Activated CD8-positive, alpha-beta T cell treated with anti-CD3 and anti-CD28 coated beads for 36 hours (primary cell): ENCODE measurements at regions not wholly inside any gene's neighbourhood (a gene's known extent, or its start where the extent isn't known, plus 50 kb on each side); places are given as distances from the start of the nearest gene placed in this dataset.

Experiments
- ATAC-seq: fragments of 200-7000 bp; cut with Tn5 transposase; one replicate; pipeline ENCODE4 v1.10.0; 2021; ENCODE audit warnings: mild to moderate bottlenecking, moderate library complexity
- CTCF ChIA-PET: fragments of 350-600 bp; sonication (Branson Sonifier 250); formaldehyde crosslinking; loops from one replicate; lab custom pipeline; 2021; ENCODE audit warnings: antibody characterized with exemption; lab: Charles Lee
- POLR2A ChIA-PET: fragments of 350-600 bp; sonication (Branson Sonifier 250); formaldehyde crosslinking; loops from one replicate; lab custom pipeline; 2021; ENCODE audit warnings: antibody characterized with exemption; lab: Charles Lee
- DNase-seq: peaks from one replicate; pipeline ENCODE4 v3.0.0-alpha.2; 2020
- H3K27ac Mint-ChIP-seq: one replicate; pipeline ENCODE4 v1.8.0; 2021; ENCODE audit warnings: mild to moderate bottlenecking, mixed read lengths
- H3K27me3 Mint-ChIP-seq: one replicate; pipeline ENCODE4 v1.8.0; 2021; ENCODE audit warnings: mixed read lengths
- H3K36me3 Mint-ChIP-seq: one replicate; pipeline ENCODE4 v1.8.0; 2021; ENCODE audit warnings: low read depth, mixed read lengths
- H3K4me1 Mint-ChIP-seq: one replicate; pipeline ENCODE4 v1.8.0; 2021; ENCODE audit warnings: low read depth, mixed read lengths
- H3K4me3 Mint-ChIP-seq: one replicate; pipeline ENCODE4 v1.8.0; 2021; ENCODE audit warnings: mild to moderate bottlenecking, moderate library complexity, mixed read lengths
- H3K9me3 Mint-ChIP-seq: one replicate; pipeline ENCODE4 v1.8.0; 2021; ENCODE audit warnings: mixed read lengths
- intact Hi-C: fragments of 100-400 bp; cut with micrococcal nuclease; formaldehyde crosslinking; loops from one replicate; pipeline ENCODE4 v1.10.0; 2022
- TF ChIP-seq, protein P1 (sequence below): fragments of 200-600 bp; IDR thresholded peaks from one replicate; pipeline ENCODE4 v1.8.0; 2022; ENCODE audit warnings: antibody characterized with exemption, mild to moderate bottlenecking

DNA sequence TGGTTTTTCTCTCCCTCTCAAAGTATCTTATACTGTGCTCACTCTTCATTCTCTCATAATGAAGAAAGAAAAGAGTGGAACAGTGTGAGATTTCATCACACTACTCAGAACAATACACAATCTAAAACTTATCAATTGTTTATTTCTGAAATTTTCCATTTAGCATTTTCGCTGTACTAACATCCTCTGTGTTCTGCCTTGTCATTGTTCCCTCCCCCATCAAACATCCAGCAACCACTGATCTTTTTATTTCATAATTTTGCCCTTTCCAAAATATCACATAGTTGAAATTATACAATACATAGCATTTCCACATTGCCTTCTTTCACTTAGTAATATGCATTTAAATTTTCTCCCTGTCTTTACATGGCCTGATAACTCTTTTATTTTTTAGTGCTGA, 658.7 kb downstream of the SLITRK1 start:
- CTCF ChIA-PET = no interaction called here
- intact Hi-C loops = no loop called here
- H3K9me3 Mint-ChIP-seq = no peaks in the 10 kb centered on the region
- ATAC-seq (no peak), DNase-seq (no peak)
- no peak overlapping the region for H3K4me3 Mint-ChIP-seq
- POLR2A ChIA-PET = no interaction called here
- H3K4me1 Mint-ChIP-seq = no peaks in the 10 kb centered on the region
- TF ChIP-seq, protein P1, sequence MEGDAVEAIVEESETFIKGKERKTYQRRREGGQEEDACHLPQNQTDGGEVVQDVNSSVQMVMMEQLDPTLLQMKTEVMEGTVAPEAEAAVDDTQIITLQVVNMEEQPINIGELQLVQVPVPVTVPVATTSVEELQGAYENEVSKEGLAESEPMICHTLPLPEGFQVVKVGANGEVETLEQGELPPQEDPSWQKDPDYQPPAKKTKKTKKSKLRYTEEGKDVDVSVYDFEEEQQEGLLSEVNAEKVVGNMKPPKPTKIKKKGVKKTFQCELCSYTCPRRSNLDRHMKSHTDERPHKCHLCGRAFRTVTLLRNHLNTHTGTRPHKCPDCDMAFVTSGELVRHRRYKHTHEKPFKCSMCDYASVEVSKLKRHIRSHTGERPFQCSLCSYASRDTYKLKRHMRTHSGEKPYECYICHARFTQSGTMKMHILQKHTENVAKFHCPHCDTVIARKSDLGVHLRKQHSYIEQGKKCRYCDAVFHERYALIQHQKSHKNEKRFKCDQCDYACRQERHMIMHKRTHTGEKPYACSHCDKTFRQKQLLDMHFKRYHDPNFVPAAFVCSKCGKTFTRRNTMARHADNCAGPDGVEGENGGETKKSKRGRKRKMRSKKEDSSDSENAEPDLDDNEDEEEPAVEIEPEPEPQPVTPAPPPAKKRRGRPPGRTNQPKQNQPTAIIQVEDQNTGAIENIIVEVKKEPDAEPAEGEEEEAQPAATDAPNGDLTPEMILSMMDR = no peak
- no peaks in the 10 kb centered on the region for H3K36me3 Mint-ChIP-seq
- H3K27ac Mint-ChIP-seq = no peak overlapping the region
- no peaks in the 10 kb centered on the region for H3K27me3 Mint-ChIP-seq

DNA sequence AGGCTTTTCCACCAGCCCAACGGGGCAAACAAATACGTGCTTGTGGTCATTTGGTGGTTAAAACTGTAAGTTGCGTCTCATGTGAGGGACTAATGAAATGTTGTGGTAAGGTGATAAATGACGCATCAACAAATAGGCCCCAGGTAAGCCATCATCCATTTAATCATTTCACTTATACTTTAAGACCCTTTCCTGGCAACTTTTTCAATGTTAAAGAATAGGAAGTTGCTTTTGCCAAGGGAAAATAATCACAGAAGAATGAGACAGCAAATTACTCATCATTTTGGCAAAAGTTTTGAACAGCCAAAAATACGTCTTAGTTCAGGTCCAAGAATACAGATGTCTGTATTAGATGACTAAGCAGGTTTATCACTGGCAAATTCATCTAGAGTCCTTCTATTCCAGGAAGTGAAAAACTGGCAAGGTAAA, 660.4 kb downstream of the SLITRK1 start:
- intact Hi-C loops = no loop called here
- ChIA-PET POLR2A (no interaction called here), CTCF (no interaction called here)
- ATAC-seq (no peak), DNase-seq (no peak)
- no peaks in the 10 kb centered on the region for H3K27me3 Mint-ChIP-seq
- H3K4me1 Mint-ChIP-seq = no peaks in the 10 kb centered on the region
- no peak overlapping the region for H3K4me3 Mint-ChIP-seq
- no peaks in the 10 kb centered on the region for H3K9me3 Mint-ChIP-seq
- H3K27ac Mint-ChIP-seq = no peak overlapping the region
- TF ChIP-seq, protein P1 = no peak
- H3K36me3 Mint-ChIP-seq = no peaks in the 10 kb centered on the region

DNA sequence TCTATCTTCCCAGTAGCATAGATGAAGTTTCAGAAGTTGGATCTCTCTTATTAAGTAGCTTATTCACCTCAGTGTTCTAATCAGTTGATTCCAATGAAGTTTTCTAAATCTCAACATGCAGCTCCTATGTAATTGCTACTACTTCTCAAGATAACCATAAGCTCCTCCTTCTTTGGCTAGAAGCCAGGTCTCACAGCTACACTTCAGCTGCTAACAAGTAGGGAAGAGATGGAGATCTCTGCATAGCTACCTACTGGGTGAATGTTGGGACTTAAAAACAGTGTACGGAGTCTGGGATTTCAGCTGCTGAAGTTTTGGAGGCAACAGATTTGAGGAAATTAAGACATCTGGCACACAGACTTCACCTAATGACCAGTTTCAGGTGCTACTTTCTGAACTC, 661.0 kb downstream of the SLITRK1 start:
- CTCF ChIA-PET = no interaction called here
- H3K4me3 Mint-ChIP-seq = no peak overlapping the region
- TF ChIP-seq, protein P1 = no peak
- POLR2A ChIA-PET = no interaction called here
- H3K4me1 Mint-ChIP-seq = no peaks in the 10 kb centered on the region
- no peak overlapping the region for H3K27ac Mint-ChIP-seq
- DNase-seq (no peak), ATAC-seq (no peak)
- H3K36me3 Mint-ChIP-seq = no peaks in the 10 kb centered on the region
- no peaks in the 10 kb centered on the region for H3K27me3 Mint-ChIP-seq
- H3K9me3 Mint-ChIP-seq = no peaks in the 10 kb centered on the region
- intact Hi-C loops = no loop called here

DNA sequence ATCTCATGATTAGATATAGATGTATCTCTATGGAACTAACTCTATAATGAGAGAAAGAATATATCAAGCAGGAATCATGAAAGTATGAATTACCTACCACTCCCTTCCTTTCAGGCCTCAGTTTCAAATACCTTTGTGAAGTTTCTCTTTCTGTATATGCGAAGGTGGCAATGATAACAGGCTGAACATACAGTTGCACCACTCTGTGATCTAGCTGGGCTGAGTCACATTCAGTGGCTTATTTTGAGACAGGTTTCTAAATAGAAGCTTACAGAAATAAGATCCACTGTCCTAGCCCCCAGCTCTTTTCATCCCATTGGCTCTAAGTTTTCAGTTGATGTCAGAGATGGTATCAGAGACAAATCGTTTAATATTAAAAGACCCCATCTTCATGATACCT, 662.0 kb downstream of the SLITRK1 start:
- Mint-ChIP-seq H3K4me3 (no peak overlapping the region), H3K4me1 (no peaks in the 10 kb centered on the region), H3K9me3 (no peaks in the 10 kb centered on the region), H3K27me3 (no peaks in the 10 kb centered on the region), H3K36me3 (no peaks in the 10 kb centered on the region), H3K27ac (no peak overlapping the region)
- POLR2A ChIA-PET = no interaction called here
- intact Hi-C loops = no loop called here
- no peak for ATAC-seq
- TF ChIP-seq, protein P1 = no peak
- CTCF ChIA-PET = no interaction called here
- DNase-seq = no peak

DNA sequence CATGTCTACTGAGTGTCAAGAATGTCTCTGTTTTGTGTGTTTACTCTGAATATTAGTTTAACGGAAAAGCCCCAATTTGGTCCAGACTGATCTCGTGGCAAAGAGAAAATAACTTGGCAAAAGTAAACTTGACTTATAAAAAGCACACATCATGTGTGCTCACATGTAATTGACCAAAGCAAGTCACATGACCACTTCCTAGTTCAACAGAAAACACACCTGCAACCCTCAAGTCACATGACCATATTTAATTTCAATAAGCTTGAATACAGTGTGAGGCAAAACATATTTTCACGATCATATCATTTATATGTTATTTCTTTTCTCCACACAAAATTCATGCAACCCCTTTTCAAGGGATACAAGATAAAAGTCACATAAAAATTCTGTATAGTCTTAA, 662.4 kb downstream of the SLITRK1 start:
- Mint-ChIP-seq H3K9me3 (peaks cover 1% of the 10 kb centered on the region), H3K27me3 (no peaks in the 10 kb centered on the region), H3K27ac (no peak overlapping the region), H3K4me1 (no peaks in the 10 kb centered on the region), H3K4me3 (no peak overlapping the region), H3K36me3 (no peaks in the 10 kb centered on the region)
- DNase-seq (no peak), ATAC-seq (no peak)
- POLR2A ChIA-PET = no interaction called here
- TF ChIP-seq, protein P1 = no peak
- CTCF ChIA-PET = no interaction called here
- intact Hi-C loops = no loop called here
